HG03521 (cell line): ENCODE measurements at regions not wholly inside any gene's neighbourhood (a gene's known extent, or its start where the extent isn't known, plus 50 kb on each side); places are given as distances from the start of the nearest gene placed in this dataset.

ENCODE experiments used
- ATAC-seq: cut with Tn5 transposase; IDR thresholded peaks from one replicate; pipeline ENCODE4 v1.9.1; 2021; ENCODE audit warnings: mild to moderate bottlenecking, moderate library complexity; ENCODE audit not compliant: unreplicated experiment

DNA sequence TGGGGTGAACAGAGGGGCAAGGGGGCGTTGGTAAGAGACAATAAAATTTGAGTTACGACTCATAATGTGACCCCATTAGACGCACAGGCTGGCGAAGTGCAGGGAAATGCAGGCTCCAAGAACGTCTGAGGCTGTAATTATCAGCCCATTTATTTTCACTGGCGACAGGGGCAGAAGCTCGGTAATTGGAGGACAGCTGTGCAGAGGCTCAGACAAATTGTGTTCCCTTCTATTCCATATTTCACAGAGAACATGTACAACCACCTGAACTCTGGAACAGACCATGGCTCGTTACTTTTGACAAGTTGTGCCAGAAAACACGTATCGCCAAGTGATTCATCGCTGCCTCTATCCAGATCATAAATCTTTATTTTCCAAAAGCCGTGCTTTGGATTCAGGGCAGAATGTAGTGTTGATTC is 137.3 kb upstream of the FRMD4A start:
- no peak for ATAC-seq

DNA sequence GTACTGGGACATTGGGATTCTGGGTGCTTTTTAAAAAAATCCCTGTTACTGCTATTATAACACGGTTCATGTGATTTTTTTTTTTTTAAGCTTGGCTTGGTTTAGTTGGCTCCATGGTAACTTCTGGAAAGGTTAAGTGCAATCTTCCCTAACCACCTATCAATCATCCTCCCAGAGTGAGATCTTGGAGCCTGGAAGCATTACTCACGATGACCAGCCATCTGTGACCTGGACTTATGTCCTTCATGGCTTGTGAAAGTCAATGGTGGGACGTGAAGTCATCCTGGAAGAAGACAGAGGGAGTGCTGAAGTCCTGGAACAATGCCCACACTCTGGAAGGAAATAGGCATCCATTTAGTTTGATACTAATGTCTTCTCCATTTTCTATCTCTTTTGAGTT is 135.5 kb upstream of the FRMD4A start:
- ATAC-seq: no peak

DNA sequence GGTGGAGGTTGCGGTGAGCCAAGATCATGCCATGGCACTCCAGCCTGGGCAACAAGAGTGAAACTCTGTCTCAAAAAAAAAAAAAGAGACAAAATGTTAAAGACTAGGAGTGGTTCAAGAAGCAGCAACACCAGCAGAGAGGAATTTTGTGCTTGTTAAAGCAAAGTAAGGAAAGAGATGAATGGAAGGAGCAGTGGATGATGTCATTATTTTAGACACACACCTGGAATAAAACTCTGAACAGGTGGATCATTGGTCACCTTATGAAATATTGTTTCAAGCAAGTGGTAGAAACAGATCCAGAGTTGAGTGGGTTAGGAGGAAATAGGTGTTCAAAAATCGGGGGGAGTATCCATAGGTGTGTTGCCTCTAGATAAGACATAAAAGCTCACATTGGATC is 129.7 kb upstream of the FRMD4A start:
- no peak for ATAC-seq

DNA sequence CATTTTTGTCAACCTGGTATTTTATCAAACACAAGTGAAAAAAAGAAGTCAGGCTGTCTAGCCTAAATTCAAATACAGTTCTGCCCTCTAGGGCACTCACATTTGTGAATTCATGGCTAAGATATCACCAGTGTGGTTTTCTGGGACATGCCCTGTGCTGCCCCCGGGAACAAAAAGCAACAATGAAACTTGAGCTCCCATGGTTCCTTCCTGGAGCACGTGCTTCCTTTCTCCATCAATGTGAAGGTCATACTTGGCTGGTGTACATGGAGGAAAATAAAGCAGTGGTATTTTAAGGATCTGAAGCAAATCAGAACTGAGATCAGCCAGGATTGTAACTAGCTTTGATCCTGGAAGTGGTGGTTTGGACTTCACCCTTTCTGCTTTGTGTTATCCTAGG is 128.9 kb upstream of the FRMD4A start:
- ATAC-seq: no peak

DNA sequence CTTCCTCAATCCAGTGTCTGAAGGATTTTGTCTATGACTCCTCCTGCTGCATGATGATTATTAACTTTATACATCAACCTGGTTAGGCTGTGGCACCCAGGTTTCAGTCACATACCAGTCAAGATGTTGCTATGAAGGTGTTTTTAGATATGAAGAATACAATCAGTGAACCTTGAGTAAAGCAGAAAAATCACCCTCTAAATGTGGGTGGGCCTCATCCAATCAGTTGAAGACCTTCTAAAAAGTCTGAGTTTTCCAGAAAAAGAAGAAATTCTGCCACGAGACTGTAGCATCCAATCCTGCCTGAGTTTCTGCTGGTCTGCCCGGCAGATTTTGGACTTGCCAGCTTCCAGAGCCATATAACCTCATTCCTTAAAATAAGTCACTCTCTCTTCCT is 126.1 kb upstream of the FRMD4A start:
- no peak for ATAC-seq

DNA sequence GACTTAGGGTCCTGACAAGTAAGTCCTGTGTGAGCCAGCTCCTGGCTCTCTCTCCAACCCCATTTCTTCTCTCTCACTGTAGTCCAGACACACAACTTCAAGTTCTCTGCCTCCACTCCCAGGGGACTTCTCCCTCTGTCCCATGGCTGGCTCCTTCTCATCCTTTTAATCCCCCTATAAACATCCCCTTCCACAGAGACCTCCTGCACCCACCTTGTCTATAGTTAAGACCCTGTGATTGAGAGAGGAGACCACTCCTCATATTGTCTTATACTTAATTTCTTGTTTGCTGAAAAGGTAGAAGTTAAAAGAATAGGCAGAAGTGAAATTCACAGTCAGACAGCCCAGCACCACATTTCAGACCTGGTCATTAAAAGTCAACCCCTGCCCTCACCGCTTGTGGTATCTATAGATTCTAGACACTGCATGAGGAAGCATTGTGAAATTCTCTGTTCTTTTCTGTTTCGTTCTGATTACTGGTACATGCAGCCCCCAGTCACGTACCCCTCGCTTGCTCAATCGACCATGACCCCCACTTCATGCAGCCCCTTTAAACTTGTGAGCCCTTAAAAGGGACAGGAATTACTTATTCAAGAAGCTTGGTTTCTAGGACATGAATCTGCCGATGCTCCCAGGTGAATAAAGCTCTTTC is 125.6 kb upstream of the FRMD4A start:
- ATAC-seq: no peak

DNA sequence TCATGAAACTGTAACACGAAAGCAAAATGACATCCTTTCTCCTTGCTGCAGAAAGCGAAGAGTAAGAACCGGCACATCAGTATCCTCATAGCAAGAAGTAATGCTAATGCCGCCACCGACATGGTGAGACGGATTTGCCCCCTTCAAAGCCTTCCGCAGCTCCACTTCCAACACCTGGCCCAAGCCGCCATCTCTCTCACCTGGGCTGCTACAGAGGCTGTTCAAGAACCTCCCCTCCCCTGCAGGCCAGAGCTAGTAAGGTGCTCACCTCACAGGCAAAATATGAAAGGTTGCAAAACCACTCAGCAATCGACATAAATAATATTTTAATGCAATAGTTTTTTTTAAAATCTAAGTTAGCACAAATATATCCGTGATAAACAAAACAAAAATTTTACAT is 123.9 kb upstream of the FRMD4A start:
- ATAC-seq: no peak

DNA sequence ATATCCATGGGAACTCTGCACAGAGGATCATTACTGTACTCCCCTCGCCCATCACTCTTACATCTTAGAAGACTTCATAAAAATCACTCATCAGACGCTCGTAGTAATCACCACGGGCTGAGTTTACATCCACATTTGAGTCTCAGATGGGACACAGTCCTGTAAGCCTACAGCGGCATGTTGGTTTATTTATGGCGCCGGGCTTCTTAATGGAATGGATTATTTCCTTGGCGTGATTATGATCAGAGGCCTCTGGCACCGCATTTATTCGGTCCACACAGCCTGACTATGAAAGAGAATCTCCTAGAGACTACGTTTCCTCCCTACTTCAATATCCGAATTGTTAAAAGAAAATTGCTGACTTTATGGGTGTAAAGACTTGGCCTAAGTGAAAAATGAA is 123.5 kb upstream of the FRMD4A start:
- ATAC-seq: no peak

DNA sequence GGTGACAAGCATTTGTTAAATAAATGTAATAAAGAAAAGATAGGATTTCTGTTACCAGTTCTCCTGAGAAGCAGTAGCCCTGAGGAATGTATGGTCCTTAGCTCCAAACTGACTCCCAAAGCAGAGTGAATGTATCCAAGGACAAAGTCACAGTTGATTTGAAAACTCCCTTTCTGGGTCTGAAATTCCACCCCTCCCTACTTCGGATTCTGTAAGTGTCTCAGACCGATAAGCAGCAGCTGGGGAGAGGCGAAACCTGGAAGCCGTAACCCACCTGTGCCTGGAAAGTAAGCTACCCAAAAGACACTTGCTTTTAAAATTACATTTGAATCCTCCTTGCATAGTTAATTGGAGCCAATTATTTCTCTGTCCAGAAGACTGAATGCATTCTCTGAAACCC is 122.9 kb upstream of the FRMD4A start:
- no peak for ATAC-seq

DNA sequence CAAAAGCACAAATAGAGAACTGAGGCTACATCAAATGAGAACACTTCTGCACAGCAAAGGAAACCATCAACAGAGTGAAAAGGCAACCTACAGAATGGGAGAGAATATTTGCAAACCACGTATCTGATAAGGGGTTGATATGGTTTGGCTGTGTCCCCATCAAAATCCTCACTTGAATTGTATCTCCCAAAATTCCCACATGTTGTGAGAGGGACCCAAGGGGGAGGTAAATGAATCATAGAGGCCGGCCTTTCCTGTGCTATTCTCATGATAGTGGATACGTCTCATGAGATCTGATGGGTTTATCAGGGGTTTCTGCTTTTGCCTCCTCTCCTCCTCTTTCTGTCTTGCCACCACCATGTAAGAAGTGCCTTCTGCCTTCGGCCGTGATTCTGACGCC is 120.6 kb upstream of the FRMD4A start:
- ATAC-seq: no peak

DNA sequence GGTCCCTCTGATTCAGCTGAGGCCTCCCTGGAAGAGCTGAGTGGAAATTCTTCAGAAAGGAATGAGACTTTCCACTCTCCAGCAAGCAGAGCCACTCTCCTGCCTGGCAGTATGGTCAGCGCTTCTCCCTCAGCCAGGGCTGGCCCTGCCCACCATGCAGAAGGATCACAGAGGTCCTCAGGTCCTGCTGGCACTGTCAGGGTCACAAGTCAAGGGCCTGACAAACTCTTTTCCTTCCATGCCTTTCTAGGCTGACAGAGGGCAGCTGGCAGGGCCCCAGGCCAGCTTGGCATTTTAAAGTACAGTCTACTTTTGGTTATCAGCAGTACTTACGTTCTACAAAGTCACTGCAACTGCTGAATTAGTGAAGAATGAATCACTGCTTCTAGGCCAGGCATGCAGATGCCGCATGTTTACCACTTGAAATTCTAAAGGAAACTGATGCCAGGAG is 119.3 kb upstream of the FRMD4A start:
- no peak for ATAC-seq

DNA sequence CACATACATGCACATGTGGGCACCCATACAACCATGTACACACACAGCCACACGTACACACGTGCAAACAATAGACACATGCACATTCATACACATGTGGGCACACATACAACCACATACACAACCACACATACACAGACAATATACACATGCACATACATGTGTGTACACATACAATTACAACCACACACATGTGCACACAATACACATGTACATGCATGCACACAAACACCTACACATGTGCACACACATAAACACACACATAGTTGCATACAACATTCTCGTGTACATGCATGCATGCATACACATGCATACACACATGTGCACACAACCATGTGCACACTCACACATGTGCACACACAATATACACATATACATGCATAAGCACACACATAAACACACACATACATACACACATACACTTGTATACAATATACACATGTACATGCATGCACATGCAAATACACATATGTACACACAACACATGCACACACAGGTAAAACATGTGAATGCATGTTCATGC is 118.6 kb upstream of the FRMD4A start:
- no peak for ATAC-seq

DNA sequence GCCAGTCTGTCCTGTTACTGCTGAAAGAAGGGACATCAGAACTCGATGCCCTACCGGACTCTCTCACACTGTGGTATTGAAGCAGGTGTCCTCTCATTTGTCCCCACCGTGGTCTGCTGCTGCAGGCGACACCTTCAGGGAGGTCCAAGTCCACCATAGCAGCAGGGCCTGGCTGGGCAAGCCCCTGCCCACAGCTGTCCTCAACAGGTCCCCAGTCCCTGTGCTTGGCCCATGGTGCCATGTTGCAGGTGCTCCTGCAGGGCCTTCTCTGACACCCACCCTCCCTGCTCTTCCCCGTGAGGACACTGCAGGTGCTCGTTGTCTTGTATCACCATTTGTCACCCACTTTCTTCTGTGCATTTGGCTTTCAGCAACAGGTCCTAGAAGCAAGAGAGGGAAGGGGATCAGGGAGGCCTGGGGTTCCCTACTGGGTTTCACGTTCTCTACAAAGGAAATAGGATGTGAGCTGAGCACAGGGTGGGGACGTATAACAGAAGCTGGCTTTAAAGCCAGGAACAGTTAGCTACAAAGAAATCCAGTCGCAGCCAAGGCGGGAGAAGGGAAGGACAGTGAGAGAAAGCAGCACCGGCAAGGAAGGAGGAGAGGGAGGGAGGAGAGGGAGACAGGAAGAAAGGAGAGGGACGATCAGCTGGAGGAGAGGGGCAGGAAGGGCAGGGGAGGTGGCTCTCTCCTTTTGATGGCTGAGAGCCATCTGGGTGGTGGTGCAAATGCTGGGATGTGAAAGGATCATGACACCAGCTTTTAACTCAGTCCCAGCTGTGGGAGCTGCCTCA is 117.7 kb upstream of the FRMD4A start:
- no peak for ATAC-seq

DNA sequence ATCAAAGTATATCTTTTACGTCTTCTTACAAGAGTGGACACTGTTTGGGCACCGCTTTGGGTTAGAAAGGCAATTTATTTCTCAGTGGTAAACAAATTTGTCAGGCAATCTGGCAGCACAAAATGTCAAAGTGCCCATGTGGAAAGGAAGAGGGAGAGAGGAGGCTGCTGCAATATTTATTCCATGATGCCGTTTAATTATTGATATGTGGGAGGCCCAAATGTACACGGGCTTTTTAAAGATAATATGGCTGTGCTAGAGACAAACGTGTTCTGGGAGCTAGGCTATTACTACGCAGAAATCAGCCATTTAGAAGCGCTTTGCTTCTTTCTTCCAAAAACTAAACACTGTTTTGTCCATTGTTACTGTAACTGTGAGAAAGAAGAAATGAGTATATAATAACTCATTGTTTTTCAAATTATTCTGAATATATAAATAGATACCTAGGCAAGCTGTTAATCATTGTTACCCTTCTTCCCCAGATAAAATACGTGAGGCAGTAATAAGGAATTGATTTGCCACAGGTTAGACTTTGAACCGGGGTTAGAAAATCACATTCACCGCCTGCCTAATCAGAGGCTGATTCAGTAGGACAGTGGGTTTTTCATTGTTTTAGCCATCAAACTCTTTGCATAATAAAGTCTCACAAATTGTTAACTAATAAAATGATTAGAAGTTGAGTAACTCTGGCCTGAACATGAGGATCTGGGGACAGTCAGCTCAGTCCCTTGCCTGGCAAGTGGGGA is 116.5 kb upstream of the FRMD4A start:
- no peak for ATAC-seq

DNA sequence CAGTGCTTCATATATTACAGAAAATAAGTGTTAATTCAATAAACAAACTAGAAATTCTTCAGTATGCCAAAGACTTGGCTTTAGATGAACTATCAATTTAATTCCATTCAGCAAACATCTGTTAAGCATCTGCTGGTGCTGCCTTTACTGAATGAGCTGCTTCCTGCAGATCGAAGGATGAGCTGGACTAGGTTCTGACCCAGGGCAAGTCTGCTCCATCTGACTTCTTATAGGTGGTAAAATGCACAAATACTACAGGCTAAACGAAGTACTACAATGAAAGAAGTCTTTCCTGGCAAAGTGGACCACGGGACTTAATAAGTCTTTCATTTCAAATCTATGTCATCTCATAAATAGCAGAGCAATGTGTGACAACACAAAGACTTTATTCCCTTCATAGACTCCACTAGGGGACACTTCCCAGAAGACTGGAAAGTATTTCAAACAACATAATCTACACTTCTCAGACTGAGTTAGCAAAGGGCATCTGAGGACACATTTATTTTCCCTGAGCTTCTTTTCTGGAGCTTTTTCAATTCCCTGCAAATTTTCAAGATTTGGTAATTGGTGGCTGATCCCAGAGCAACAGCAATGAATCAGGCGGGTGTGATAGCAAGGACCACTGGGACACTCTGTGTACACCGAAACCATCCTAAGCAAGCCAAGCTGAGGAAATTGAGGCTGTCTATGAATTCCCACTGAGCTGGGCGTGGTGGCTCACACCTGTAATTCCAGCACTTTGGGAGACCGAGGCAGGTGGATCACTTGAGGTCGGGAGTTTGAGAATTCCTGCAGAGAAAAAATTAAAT is 108.9 kb upstream of the FRMD4A start:
- ATAC-seq: no peak

DNA sequence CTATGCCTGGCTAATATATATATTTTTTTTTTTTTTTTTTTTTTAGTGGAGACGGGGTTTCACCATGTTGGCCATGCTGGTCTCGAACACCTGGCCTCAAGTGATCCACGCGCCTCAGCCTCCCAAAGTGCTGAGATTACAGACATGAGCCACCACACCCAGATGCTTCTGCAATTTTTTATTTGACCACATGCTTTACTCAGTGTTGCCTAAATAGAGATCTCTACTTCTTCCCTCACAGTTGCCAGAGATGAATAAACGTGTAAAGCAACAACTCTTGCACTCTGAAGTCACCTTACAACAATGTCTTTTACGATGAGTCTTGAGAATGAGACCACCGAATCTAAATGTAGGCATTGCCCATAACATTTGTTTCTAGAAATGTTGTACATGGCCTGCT is 107.9 kb upstream of the FRMD4A start:
- no peak for ATAC-seq

DNA sequence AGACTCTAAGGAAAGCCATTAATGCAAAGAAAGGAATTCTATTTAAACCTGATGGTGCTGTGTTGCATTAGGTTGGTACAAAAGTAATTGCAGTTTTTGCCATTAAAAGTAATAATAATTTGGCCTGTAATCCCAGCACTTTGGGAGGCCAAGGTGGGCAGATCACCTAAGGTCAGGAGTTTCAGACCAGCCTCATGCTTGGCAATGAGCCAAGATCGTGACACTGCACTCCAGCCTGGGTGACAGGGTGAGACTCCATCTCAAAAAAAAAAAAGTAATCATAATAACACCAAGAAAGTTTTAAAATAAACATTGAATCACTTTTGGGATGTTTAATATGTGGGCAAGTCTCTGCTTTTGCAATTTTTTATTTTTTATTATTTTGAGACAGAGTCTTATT is 107.3 kb upstream of the FRMD4A start:
- ATAC-seq: no peak

DNA sequence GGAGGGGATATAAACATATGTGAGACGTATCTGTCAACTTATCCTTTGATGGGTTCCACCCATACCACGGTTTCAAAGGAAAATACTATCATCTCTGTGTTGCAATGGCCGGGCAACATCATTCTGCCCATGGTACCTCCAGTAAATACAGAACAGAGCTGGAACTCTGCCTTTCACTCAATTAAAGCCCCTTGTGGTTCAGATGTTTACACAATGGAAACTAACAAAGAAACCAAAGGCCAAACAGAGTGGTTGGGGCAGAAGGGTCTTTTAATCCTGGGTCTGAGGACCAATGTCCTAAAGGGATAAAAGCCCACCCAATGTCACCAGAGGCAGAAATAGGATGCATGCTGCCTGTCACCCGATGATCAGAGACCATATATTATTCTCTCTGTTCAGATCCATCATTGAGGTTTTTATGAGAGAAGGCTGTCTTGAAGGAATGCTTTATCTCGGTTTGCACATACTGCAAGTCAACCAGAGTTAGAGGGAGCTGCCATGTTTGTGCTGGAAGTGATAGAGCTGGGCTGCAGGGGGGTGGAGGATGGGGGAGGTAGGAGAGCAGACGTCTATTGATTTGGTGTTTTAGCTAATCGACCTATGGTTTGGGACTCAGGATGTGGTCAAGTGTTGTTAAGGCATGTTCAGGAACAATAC is 105.4 kb upstream of the FRMD4A start:
- ATAC-seq: no peak

DNA sequence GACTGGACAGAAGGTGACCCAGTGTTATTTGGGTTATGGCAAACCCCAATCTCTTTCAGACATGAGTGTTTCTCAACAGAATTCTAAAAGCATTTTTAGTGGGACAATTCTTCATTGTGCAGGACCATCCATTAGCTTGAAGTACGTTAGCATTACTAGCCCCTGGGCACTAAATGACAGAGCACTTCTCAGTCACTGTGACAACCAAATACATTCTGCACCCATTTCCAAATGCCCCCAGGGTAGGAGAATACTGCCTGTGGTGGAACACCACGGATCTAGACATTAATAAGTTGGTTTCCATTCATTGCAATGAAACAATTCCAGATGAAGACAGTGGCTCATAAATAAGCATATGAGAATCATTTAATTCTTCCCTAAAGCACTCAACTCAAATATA is 102.4 kb upstream of the FRMD4A start:
- ATAC-seq: no peak

DNA sequence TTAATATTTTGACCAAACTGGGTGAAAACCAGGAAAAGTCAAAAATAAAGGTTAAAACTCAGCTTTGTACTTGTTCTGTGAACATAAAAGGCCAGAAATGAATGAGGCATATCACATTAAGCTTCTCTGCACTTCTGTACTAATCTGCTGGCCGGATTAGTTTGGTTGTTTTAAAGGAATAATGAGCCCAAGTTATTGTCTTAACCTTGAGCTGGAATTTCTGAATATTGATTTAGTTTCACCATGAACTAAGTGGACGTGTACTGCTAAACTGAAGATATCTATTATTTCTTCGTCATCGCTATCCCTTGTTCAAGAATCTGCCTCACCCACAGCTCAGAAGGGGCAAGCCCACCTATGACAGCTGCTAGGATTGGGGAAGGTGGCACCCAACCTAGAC is 101.1 kb upstream of the FRMD4A start:
- no peak for ATAC-seq
